Occipital lobe (tissue), 1 donor: ENCODE measurements at regions not wholly inside any gene's neighbourhood (a gene's known extent, or its start where the extent isn't known, plus 50 kb on each side); places are given as distances from the start of the nearest gene placed in this dataset.
"Not testable (repeated sequence)": the region's sequence is repeated elsewhere in the genome, so short reads cannot be mapped to it uniquely, and the experiment has no call there.

ENCODE experiments used
- DNase-seq: peaks from one replicate; lab custom pipeline; 2025; lab: John Stamatoyannopoulos, UW

- no peak for DNase-seq
Observed at GRCh38 chr9:19938990-19939733, 150.3 kb upstream of the SLC24A2 start.

GRCh38 chr9:19937121-19937520 is 148.3 kb upstream of the SLC24A2 start:
- no peak for DNase-seq

GRCh38 chr9:19936598-19936997 is 147.8 kb upstream of the SLC24A2 start:
- no peak for DNase-seq

DNA sequence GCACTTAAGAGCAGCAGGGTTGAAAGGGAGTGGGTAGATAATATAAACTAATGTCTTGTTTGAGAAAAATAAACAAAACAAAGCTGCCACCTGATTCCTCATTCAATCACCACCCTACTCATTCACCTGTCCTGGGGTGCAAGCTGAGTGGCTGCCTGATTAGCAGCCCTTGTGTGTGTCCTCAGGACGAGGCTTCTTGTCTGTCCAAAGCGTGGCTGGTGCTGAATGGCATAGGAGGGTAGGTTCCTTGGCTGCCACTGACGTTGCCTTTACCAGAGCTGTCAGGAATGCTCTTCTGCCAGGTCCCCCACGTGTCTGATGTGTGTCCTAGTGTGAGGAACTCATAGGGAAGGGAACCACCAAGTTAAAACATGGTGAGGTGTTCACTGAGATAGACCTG is 146.6 kb upstream of the SLC24A2 start:
- DNase-seq = no peak

DNA sequence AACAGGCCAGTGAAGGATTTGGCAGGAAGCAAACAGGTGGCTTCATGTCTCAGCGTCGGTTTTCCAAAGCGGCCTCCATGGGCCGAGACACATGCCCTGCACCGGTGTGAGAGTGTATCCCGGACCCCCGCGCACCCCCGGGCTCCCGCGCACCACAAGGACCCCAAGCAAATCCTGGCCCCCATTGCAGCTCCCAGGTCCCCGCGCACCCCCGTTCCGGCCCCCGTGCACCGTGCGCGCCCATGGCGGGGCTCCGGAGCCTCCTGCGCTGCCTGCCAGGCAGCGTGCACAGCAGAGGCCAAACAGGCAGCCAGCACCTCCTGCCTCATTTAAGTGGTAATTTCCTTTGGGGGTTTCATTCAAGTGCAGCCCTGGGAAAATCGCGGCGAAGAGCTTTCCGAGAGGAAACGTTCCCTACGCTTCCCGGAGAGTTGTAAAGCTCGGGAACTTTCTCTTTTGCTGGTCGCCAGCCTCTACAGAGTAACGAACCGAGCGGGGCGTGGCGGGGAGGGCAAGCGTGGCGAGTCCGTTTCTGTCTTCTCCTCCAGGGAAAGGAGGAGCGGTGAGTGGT is 145.5 kb upstream of the SLC24A2 start:
- DNase-seq = no peak

- DNase-seq = no peak
Observed at GRCh38 chr9:19931098-19931890, 142.5 kb upstream of the SLC24A2 start.

DNA sequence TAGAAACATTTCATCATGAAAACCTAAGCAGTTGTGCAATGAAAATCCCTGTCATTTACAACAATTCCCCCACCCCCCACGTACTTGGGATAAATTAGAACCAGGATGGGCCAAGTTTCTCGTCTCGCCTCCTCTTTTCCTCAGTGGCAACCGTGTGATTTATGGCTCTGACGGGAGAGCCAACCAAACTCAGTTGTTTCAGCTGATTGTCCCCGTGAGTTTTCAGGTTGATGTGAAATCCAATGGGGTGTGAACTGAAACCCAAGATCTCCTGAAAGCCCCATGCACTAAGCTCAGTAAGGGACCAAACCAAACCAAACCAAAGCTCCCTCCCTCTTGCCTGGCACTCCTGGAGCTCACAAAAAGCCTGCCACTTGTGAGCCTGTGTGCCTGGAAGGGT is 138.7 kb upstream of the SLC24A2 start:
- no peak for DNase-seq

- no peak for DNase-seq
Observed at GRCh38 chr9:19926774-19927173, 137.9 kb upstream of the SLC24A2 start.

DNA sequence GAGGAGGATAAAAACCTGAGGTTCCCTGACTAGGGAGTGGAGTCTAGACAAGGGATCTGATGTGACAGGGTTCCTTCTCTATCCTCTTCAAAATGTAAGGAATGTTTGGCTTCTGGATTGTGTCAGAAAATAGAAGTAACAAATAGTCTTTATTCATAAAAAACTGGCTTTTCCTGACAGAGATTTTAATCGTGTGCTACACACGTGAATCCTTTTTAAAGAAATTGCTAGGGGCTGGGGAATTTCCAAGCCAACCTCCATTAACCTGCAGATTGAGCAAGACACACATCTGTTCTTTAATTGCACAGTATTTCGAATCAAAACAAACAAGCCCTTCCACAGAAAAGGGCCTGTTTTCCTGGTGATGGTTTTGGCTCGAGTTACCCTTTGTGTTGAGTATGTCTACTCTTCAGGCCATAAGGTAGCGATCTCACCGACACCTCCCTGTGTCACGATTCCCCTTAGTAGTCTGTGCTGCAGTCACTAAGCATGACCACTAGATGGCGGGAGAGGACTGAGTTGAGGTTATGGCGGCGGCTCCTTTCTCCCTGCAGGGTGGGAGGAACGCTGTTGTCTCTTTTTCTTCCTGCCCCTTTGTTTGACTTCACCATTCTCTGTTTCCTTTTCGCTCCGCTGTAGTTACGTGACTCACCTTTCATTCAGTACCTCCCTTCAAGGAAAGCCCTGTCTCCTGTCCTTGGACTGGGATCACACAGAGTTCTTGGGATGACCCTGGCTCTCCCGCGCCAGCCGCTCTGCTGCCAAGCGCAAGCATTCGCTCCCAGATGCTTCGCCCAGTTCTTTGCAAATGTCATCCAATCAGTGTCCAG is 137.1 kb upstream of the SLC24A2 start:
- DNase-seq = peak; percentile 72

GRCh38 chr9:19924080-19924479 is 135.2 kb upstream of the SLC24A2 start:
- DNase-seq = no peak

DNA sequence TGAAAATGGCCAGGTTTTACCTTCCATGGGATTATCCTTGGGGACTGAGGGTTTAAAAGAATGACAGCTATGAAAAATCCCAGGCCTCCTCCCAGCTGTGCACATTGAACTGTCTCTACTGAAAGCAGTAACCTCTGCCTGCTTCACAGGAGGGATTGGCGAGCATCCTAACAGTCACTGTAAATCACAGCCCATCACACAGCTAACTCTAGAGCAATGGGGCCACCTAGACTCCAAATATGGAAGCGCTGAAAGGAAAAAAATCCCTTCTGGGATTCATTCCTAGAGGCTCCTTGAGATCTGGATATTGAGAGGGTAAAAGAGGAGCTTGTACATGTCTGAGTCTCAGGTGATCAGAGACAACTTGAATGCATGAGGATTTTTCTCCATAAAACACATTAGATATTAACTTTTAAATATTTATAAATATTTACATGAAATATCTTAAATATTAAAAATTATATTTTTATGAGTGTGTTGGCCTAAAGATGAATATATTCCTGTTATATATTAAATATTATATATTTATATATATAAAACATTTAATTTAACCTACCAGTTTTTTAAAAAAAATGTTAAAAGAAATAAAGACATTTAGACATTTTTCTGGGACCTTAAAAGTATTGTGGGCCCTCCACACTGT is 133.8 kb upstream of the SLC24A2 start:
- DNase-seq = peak; percentile 52

- DNase-seq = no peak
Observed at GRCh38 chr9:19920401-19920800, 131.6 kb upstream of the SLC24A2 start.

GRCh38 chr9:19918630-19919029 is 129.8 kb upstream of the SLC24A2 start:
- no peak for DNase-seq

DNA sequence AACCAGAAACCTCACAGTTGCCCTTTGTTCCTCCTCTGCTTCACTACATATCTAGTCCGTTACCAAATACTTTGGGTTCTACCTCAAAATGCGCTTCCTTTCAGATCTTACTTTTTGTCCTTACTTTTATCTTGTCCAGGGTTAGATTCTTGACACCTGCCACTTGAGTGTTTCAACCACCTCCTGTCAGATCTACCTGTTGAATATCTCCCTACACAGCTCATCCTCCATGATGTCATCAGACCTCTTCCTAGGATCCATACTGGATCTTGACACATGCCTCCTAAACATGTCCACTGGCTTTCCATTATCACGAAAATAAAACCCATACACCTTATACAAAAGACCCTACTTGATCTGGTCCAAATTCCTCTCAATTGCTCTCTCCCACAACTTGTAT is 125.2 kb upstream of the SLC24A2 start:
- no peak for DNase-seq

- DNase-seq = no peak
Observed at GRCh38 chr9:19913151-19913550, 124.3 kb upstream of the SLC24A2 start.

DNA sequence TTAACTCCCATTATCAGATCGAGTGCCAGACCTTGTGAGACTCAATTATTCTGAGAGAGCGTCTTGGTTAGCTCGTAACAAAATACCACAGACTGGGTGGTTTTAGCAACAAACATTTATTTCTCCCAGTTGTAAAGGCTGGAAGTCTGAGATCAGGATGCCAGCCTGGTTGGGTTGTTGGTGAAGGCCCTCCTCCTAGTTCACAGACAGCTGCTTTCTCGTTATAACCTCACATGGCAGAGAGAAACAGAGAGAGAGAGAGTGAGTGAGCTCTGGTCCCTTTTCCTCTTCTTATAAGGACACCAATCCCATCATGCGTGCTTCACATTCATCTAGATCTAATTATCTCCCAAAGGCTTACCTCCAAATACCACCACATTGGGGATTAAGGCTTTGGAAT is 114.2 kb upstream of the SLC24A2 start:
- no peak for DNase-seq

DNA sequence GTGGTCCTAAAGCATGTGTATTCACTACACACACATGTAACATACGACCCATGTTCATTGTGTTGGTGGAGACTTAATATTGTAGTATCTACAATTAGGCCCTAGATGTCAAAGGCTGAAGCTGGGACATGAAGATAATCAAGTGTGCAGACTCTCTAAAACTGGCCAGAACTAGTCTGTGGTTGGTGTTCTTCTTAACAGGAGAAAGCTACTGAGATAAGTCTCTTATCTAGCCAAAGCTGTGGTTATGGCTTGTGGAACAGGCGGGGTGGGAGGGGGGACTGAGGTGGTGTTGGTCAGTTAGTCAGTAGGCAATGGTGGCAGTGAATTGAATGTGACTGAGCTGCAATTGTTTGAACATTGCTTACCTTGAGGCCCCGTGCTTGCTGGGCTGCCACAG is 112.7 kb upstream of the SLC24A2 start:
- DNase-seq = no peak

GRCh38 chr9:19896161-19896560 is 107.3 kb upstream of the SLC24A2 start:
- DNase-seq = no peak

DNA sequence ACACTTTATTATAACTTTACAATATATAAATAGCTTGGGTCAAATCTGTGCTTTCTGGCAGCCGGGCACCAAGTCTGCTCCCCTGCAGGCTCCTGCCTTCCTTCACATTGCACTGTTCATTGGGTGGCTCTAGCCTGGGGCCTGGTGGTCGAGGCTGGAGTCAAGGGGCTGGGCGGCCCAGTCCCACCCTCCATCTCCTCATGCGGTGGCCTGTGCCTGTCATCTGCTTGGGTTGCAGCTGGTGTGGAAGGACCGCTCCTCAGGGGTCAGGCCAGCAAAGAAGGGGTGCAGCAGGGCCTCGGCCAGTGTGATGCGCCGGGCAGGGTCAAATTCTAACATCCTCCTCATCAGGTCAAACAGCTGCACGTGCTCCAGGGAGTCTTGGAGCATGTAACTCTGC is 106.7 kb upstream of the SLC24A2 start:
- not testable (repeated sequence) for DNase-seq

DNA sequence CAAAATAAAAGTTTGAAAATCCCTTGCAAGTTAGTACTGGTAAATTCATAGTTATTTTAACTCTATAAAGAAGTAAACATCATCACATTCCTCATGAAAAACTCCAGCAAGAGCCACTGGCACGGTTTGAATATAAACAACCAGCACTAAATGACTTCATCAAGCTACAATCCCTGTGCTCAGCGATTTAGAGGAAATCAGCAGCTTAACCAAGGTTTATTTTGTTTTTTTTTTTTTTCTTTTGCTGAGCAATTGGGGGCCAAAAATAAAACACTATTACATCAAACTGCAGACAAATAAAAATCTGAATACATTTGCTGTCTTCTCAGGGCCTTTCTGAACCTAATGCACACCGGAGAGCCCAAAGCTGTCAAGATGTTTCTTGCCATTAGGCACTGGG is 106.2 kb upstream of the SLC24A2 start:
- no peak for DNase-seq

- DNase-seq = no peak
Observed at GRCh38 chr9:19885608-19886007, 96.8 kb upstream of the SLC24A2 start.
